NT2/D1 (cell line): ENCODE measurements at regions not wholly inside any gene's neighbourhood (a gene's known extent, or its start where the extent isn't known, plus 50 kb on each side); places are given as distances from the start of the nearest gene placed in this dataset.

Source experiments
- SUZ12 ChIP-seq: IDR thresholded peaks from 2 replicates; pipeline ENCODE4 v1.6.1; 2011; ENCODE audit not compliant: insufficient read length, insufficient read depth; ENCODE audit errors: extremely low read depth
- YY1 ChIP-seq: IDR thresholded peaks from 2 replicates; pipeline ENCODE4 v1.6.1; 2011; ENCODE audit not compliant: insufficient read length, insufficient read depth
- ZNF274 ChIP-seq: IDR thresholded peaks from 2 replicates; pipeline ENCODE4 v1.6.1; 2011; ENCODE audit warnings: mild to moderate bottlenecking, low read depth, low read length

DNA sequence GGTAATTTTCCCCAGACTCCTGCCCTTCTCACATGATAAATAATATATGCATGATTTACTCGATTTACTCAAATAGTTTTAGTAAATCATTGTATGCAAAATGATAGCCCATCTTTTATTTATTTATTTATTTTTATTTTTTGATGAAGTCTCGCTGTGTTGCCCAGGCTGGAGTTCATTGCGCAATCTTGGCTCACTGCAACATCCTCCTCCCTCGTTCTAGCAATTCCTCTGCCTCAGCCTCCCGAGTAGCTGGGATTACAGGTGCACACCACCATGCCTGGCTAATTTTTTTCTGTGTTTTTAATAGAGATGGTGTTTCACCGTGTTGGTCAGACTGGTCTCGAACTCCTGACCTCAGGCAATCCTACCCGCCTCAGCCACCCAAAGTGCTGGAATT, 343.8 kb upstream of the PLSCR5 start:
- no peak for TF ChIP-seq ZNF274
- no peak for TF ChIP-seq YY1
- TF ChIP-seq SUZ12, result no peak
